GM19395 (cell line): ENCODE measurements at regions not wholly inside any gene's neighbourhood (a gene's known extent, or its start where the extent isn't known, plus 50 kb on each side); places are given as distances from the start of the nearest gene placed in this dataset.
"Not testable (repeated sequence)": the region's sequence is repeated elsewhere in the genome, so short reads cannot be mapped to it uniquely, and the experiment has no call there.

Source experiments
- ATAC-seq: cut with Tn5 transposase; IDR thresholded peaks from one replicate; pipeline ENCODE4 v1.9.1; 2021; ENCODE audit warnings: mild to moderate bottlenecking, moderate library complexity; ENCODE audit not compliant: unreplicated experiment

DNA sequence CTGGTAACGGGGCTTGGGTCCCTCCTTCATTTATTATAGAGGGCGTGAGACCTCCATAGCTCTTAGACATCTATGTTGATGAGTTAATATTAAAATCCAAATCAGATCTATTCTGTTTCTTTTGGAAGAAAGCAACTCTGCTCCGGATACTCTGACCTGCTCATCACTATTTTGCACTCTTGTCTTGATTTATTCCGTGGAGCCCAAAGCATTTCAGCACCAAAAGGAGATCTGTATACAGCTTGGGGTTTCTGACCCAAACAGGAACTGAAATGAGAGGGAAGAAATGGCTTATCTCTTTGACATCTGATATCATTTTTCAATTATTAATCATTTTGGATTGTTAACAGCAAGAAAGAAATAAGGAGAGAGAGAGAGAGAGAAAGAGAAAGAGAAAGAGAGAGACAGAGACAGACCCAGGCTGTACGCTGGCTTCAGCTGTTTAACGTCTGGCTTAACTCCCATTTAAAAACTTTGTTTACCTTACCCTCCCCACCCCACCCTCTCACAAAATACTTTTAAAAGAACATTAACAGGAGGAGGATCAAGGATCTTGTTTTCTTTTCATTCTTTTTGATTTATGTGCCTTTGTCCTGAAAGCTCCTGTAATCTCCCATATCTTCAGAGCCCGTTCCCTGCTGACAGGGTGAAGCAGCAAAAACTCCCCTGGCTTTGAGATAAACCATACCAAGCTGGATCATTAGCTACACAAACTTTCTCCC, 231.4 kb upstream of the TUT7 start:
- ATAC-seq = no peak

DNA sequence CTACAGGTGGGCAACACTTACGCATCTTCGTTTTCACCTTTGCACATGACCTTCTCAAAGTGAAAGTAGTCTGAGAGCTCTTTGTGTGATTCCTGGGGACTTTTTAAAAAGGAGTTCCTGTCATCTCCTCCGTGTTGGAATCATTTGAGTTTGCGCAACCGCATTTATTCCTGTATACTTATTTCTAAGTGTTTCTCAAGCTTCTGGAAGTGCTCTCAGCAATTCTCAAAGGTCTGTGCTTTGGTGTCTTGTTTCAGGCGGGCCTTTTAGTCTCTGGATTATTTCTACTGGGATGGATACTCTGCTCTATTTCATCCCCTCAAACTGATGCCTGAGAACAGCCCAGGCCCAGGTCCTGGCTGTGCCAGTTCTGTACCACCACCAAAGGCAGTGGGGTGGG, 226.5 kb upstream of the TUT7 start:
- no peak for ATAC-seq

DNA sequence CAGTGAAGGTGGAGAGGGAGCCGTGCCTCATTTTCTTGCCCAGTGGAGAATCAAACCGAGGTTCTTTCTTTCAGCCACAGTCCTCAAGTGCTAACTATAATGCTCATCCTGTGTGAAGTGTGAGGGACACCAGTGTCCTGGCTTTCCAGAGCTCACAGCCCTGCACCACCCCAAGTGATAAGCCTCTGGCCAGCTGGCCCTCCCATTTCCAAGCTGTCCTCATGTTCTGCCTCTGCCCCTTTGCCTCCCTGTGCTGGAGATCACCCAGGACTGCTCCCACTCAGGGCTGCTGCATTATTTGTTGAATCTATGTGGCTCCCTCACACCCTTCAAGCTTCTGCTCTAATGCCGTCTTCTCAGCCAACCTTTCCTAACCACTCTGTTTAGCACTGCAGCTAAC, 224.5 kb upstream of the TUT7 start:
- no peak for ATAC-seq

- no peak for ATAC-seq
Observed at GRCh38 chr9:86577420-86578333, 223.5 kb upstream of the TUT7 start.

- ATAC-seq = no peak
Observed at GRCh38 chr9:86575825-86576525, 221.8 kb upstream of the TUT7 start.

GRCh38 chr9:86575137-86575536, 220.9 kb upstream of the TUT7 start:
- ATAC-seq = no peak

DNA sequence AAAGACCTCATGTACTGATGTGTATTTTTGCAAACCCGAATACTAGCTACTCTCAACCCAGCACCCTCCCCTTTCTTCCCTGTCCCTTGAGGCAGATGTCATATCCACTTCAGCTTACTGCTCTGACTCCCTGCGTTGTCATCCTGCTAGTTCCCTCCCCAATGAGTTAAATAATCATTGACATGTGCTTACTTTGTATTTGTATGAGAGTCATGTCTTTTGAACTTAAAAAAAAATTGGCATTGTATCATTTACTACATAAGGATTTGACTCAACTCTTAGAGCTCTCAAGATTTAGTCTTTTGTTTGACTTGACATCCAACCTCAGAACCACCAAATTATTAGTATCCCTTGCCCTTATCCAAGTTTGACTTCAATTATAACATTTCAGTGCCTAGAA, 219.7 kb upstream of the TUT7 start:
- ATAC-seq = no peak

DNA sequence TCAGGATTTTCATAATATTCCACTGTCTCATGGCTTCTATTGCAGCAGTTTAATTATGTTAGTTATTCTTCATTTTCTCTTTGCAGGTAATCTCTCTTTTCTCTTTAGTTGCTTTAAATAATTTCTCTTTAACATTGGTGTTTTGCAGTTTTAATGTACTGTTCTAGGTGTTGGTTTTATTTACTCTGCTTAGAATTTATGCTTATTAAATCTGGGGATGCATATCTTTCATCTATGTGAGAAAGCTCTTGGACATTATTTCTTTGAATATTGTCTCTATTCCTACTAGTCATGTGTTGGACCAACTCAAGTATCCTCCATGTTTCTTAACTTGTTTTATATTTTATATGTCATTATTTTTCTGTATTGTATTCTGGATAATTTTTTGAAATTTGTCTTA, 218.7 kb upstream of the TUT7 start:
- no peak for ATAC-seq

DNA sequence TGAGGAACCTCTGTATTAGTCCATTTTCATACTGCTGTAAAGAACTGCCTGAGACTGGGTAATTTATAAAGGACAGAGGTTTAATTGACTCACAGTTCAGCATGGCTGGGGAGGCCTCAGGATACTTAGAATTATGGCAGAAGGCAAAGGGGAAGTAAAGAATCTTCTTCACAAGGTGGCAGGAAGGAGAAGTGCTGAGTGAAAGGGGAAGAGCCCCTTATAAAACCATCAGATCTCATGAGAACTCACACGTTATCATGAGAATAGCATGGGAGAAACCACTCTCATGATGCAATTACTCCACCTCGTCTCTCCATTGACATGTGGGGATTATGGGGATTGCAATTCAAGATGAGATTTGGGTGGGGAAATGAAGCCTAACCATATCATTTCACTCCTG, 211.4 kb upstream of the TUT7 start:
- not testable (repeated sequence) for ATAC-seq

GRCh38 chr9:86563936-86564335, 209.7 kb upstream of the TUT7 start:
- no peak for ATAC-seq

DNA sequence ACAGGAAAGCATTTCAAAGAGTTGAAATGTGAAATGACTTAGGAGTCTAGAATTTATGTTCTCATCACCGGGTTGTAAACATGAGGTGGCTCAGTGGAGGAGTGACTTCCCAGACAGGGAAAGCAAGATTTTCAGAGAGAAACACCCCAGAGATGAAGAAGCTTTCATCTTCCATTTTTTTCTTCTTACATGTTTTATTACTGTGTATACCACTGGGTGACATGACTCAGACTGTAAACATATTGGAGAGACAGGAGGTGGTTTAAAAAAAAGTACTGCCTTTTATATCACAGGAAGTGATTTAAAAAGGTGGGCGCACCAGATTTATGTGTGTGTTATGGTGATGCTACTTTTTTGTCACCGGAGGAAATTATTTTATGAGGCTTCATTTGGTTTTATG, 209.1 kb upstream of the TUT7 start:
- no peak for ATAC-seq

DNA sequence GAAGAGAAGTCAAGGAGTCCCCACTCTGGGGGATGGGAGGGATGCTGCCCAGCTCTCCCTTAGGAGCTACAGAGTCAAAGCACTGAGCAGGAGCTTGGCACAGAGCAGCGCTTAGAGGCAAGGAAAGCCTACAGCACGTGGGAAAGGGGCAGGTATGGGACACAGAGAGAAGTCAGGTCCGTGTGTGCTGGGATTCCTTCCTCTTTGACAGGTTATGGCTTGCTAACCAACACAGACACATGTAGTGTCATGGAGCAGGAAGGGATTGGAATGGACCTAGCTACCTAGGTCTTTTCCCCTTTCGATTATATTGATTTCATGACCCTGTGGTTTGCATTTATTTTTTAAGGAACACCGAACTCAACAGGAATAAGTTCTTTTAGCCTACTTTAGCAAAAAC, 208.5 kb upstream of the TUT7 start:
- ATAC-seq = no peak

GRCh38 chr9:86557918-86558317, 203.7 kb upstream of the TUT7 start:
- ATAC-seq = no peak

GRCh38 chr9:86557063-86557766, 203.0 kb upstream of the TUT7 start:
- ATAC-seq = no peak

GRCh38 chr9:86555661-86556060, 201.5 kb upstream of the TUT7 start:
- no peak for ATAC-seq

DNA sequence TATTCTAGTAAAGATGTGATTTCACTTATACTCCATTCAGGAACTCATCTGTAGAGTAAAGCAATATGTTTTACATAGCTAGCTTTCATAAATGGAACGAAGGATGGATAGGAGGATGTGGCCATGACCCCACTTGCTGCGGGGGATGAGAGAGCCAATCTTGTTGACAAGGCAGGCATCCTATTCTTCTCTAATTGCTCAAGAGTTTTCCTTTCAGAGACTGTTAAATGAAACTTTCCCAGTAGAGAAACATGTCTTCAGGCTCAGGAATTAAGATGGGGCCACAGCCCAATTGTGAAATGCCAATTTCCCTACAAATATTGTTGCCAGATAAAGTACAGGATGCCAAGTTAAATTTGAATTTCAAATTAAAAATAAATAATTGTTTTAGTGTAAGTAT, 196.2 kb upstream of the TUT7 start:
- no peak for ATAC-seq

- no peak for ATAC-seq
Observed at GRCh38 chr9:86549920-86550319, 195.7 kb upstream of the TUT7 start.

DNA sequence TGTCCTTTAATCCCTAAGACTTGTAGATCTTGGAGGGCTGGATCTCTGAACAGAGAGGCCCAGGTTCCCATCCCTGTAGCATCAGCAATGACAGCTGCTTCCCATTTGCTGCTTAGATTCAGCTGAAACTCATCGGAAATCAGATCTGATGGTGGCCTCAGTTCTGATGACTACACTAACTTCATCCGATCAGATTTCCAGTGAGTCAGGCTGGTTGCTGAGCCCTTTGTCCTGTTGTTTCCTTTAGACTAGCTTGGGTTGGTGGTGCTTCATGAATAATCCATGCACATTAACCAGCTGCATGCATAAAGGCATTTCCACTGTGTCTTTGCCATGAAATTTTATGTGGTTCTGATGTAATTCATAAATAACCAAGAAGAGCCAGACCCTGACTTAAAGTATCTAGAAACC, 195.2 kb upstream of the TUT7 start:
- ATAC-seq = no peak

DNA sequence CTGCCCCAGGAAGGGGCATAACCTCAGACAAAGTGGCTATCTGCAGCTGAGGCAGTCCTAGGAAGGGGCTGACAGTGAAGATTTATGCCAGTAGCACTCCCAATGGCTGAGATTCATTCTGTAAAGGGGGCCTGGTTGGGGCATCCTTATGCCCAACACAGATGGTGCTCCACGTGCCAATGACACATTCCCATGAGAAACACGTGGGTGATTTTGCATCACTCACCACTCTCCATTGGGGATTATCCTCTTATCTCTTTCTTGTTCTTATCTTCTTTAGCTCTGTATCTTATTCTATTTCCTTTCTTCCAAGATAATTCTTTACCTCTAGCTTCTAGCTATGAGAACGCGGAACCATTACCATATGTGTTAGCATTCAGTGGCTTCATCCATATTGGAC, 194.0 kb upstream of the TUT7 start:
- ATAC-seq = no peak

GRCh38 chr9:86547571-86547970, 193.4 kb upstream of the TUT7 start:
- ATAC-seq = no peak

- no peak for ATAC-seq
Observed at GRCh38 chr9:86546712-86547111, 192.5 kb upstream of the TUT7 start.
